Right lobe of liver (tissue), 6 donors: ENCODE measurements at regions not wholly inside any gene's neighbourhood (a gene's known extent, or its start where the extent isn't known, plus 50 kb on each side); places are given as distances from the start of the nearest gene placed in this dataset.

Experiments used
- ATAC-seq, 4 donors: fragments of 200-7000 bp; cut with Tn5 transposase; one replicate each; pipeline ENCODE4 v1.9.1; 2020; ENCODE audit warnings: mild to moderate bottlenecking in 4 of 4, moderate library complexity in 4 of 4
- DNase-seq, 3 donors: peaks; one replicate each; pipeline ENCODE4 v3.0.0-alpha.2; 2020
- H3K27ac ChIP-seq, 3 donors: fragments of 200-600 bp; one replicate each; pipeline ENCODE4 v1.8.0; 2022
- H3K27me3 ChIP-seq, 2 donors: fragments of 200-600 bp; one replicate each; pipeline ENCODE4 v1.8.0; 2022
- H3K36me3 ChIP-seq, 4 donors: fragments of 200-600 bp; sonication (generic) in 1 of 4; one replicate each; pipeline versions ENCODE4 v1.5.1 to v1.8.0; 2017 to 2022; ENCODE audit warnings: control low read depth in 1 of 4
- H3K4me1 ChIP-seq, 4 donors: fragments of 200-600 bp; sonication (generic) in 1 of 4; one replicate each; pipeline versions ENCODE4 v1.5.1 to v1.8.0; 2017 to 2022; ENCODE audit warnings: control low read depth in 1 of 4
- H3K4me3 ChIP-seq, 3 donors: fragments of 200-600 bp; one replicate each; pipeline ENCODE4 v1.8.0; 2022
- H3K9me3 ChIP-seq, 4 donors: fragments of 200-600 bp; sonication (generic) in 1 of 4; one replicate each; pipeline versions ENCODE4 v1.5.1 to v1.8.0; 2017 to 2022; ENCODE audit warnings: control low read depth in 1 of 4
- CTCF ChIP-seq, 4 donors: fragments of 200-600 bp in 3 of 4; fragments of 450-650 bp in 1 of 4; IDR thresholded peaks; one replicate each; pipeline versions ENCODE4 v1.5.1 to v1.8.0; 2016 to 2022; ENCODE audit warnings: antibody characterized with exemption in 4 of 4, mild to moderate bottlenecking in 2 of 4
- POLR2A ChIP-seq: fragments of 450-650 bp; IDR thresholded peaks from one replicate; pipeline ENCODE4 v1.6.1; 2017; ENCODE audit warnings: antibody characterized with exemption, mild to moderate bottlenecking
- WGBS: methylation state at CpG from one replicate; pipeline ENCODE4 v1.1.6; 2018; ENCODE audit warnings: low coverage, low lambda C conversion rate; ENCODE audit not compliant: insufficient coverage; ENCODE audit errors: missing lambda C conversion rate; 5-methylcytosine and 5-hydroxymethylcytosine counted together
- intact Hi-C, 2 donors: fragments of 100-400 bp; cut with DNase I; formaldehyde crosslinking; loops; one replicate each; pipeline versions ENCODE4 v1.11.2 to v1.14.1; 2022
- donor health status: DM: no; HTN: yes; CAD: no.
- donor health status: DM: no; HTN: no; CAD: no.
- donor health status: DM: no; HTN: no; CAD: no.
- donor health status: DM: no; HTN: yes; CAD: no.
- donor health status: DM: no; HTN: yes; CAD: no.

- Histone ChIP-seq H3K36me3 (no peaks in the 10 kb centered on the region), H3K4me1 (no peaks in the 10 kb centered on the region), H3K27ac (no peak overlapping the region), H3K27me3 (no peaks in the 10 kb centered on the region), H3K4me3 (no peak overlapping the region), H3K9me3 (no peaks in the 10 kb centered on the region)
- DNase-seq, result no peak
- intact Hi-C loops, result no loop called here
- TF ChIP-seq CTCF (IDR thresholded peaks at IDR 0.05) (no peak), POLR2A (no peak)
- WGBS, result 62% methylated on average over 5 of the region's 5 CpGs
- ATAC-seq, result no peak
Observed at GRCh38 chr6:98640366-98640765, 194.0 kb upstream of the POU3F2 start.

GRCh38 chr6:98641949-98642719 lies 192.2 kb upstream of the POU3F2 start:
- Histone ChIP-seq H3K9me3 (no peaks in the 10 kb centered on the region), H3K27me3 (no peaks in the 10 kb centered on the region), H3K27ac (no peak overlapping the region), H3K4me1 (no peaks in the 10 kb centered on the region), H3K36me3 (no peaks in the 10 kb centered on the region), H3K4me3 (no peak overlapping the region)
- DNase-seq, result no peak
- TF ChIP-seq CTCF (IDR thresholded peaks at IDR 0.05) (no peak), POLR2A (no peak)
- ATAC-seq, result no peak
- 38% methylated on average over 5 of the region's 5 CpGs for WGBS
- intact Hi-C loops, result no loop called here

- DNase-seq (no peak), ATAC-seq (no peak)
- H3K4me3 ChIP-seq, result no peak overlapping the region
- TF ChIP-seq POLR2A, result no peak
- no peak for TF ChIP-seq CTCF (IDR thresholded peaks at IDR 0.05)
- intact Hi-C loops, result no loop called here
- H3K27ac ChIP-seq, result no peak overlapping the region
- H3K9me3 ChIP-seq, result no peaks in the 10 kb centered on the region
- WGBS, result 49% methylated on average over 5 of the region's 5 CpGs
- no peaks in the 10 kb centered on the region for H3K27me3 ChIP-seq
- H3K4me1 ChIP-seq, result no peaks in the 10 kb centered on the region
- no peaks in the 10 kb centered on the region for H3K36me3 ChIP-seq
Observed at GRCh38 chr6:98644063-98644462, 190.3 kb upstream of the POU3F2 start.

- TF ChIP-seq POLR2A, result no peak
- no peak for TF ChIP-seq CTCF (IDR thresholded peaks at IDR 0.05)
- intact Hi-C loops, result no loop called here
- Histone ChIP-seq H3K4me1 (no peaks in the 10 kb centered on the region), H3K27ac (no peak overlapping the region), H3K4me3 (no peak overlapping the region), H3K9me3 (no peaks in the 10 kb centered on the region), H3K27me3 (no peaks in the 10 kb centered on the region), H3K36me3 (no peaks in the 10 kb centered on the region)
- DNase-seq (no peak), ATAC-seq (no peak)
- 58% methylated on average over 6 of the region's 7 CpGs for WGBS
Observed at GRCh38 chr6:98648211-98648914, 186.0 kb upstream of the POU3F2 start.
